ENCODE measurements at regions not wholly inside any gene's neighbourhood (a gene's known extent, or its start where the extent isn't known, plus 50 kb on each side); places are given as distances from the start of the nearest gene placed in this dataset.

GRCh38 chr5:155727512-155728145 is 599.3 kb upstream of the SGCD start:
- DNase-seq: no peak

DNA sequence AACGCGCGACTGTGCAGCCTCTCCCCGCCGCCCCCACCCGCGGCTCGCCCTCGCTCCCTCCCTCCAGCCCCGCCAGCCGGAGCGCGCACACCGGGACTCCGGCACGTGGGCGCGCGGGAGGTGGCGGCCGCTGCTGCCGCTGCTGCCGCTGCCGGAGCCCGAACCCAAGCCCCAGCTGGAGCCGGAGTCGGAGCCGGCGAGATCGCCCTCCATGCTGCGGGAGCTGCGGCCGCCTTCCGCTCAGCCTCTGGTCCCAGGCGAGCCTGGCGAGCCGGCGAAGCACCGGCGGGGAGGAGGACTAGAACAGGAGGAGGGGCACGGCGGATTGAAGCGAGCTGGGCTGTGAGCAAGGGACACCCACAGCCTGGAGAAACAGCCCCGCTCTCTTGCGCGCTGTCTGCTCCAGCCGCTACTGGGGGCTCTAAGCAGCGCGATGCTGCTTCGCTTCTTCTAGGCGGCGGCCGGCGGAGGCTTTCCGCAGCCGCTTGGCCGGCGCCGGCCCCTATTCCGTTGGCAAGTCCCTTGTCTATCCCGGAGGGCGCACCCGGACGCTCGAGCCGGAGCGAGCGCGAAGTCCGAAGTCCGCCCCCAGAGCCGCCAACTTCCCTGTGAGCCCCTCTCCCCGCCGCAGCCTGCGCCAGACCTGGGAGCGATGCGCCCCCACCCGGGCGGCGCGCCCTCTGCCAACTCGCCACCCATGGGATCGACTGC is 598.7 kb upstream of the SGCD start:
- peak; percentile 5 for DNase-seq

DNA sequence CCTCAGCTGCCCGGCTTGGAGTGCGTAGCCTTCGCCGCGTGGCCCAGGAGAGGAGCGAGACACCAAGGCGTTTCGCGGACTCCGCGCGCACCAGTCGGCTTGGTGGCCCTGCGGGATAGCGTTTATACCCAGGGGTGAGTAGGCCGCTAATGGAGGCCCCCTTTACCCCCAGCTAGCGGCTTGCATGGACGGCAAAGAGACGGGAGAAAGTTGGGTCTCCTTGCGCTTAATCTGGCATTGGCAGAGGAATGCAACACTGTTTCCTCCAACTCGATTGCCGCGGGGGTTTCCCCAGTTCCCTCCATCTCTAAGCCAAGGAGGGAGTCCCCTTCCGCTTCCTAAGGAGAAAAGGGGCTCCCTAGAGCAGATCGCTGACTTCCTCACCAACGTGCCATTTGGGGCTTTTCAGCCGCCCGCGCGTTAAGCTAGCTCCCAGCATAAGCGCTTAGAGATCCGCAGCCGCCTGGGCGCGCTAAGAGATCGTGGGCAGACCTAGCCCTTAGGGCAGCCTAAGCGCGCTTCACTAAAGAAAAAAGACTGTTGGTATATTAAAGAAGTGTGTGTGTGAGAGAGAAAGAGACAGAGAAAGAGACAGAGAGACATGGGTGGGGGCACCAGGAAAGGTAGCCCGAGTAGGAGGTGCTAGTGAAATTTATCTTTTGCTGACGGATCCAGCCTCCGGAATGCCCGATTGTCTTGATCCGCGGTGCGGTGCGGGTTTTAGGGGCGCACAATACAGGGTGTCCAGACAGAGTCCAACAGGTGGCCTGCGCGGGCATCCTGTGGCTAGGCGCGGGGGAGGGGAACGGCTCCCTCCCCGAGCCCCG is 597.9 kb upstream of the SGCD start:
- DNase-seq: peak; percentile 11

GRCh38 chr5:155729684-155730059 is 597.3 kb upstream of the SGCD start:
- DNase-seq: no peak

DNA sequence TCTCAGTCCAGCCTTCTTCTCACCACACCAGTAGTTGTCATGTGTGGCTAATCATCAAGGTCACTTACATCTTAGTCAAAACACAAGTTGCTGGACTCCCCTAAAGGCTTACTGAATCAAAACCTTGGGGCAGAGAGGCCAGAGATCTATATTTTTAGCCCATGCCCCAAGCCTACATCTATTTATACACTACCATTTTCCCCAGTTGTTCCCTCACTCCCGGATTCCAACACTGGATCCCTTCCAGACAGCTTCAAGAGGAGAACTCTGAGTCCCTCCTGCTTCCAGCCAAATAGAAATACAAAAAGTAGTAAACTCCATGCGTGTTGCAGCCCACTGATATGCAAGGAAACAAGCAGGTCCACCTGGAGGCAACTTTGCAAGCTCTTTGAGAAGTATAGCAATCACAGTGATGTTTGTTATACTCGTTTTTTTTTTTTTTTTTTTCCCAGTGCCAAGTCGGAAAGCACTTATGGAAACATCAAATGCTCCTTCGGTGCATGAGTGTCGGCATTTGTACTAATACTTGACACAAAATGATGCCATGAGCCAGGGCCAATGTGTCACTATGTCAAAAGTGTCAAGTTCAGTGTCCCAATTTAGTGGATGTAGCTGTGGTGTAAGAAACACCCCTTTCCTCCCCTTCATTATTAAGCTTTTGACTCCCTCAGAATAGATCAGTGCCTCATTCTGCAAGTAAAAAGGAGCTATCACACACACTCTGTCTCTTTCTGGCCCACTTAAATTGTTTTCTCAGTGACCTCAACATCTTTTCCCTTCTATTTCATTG is 594.2 kb upstream of the SGCD start:
- no peak for DNase-seq

DNA sequence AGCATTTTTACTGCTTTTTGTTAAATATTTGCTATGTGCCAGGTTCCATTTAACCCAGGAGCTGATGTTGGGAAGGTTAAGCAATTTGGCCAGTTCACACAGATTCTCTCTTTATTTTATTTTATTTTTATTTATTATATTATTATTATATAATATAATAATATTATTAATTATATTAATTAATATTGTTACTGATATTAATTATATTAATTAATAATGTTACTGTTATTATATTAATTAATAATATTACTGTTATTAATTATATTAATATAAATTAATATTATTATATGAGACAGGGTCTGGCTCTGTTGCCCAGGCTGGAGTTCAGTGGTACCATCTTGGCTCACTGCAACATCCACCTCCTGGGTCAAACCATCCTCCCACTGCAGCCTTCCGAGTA is 593.0 kb upstream of the SGCD start:
- DNase-seq: no peak

GRCh38 chr5:155735388-155735787 is 591.6 kb upstream of the SGCD start:
- no peak for DNase-seq

DNA sequence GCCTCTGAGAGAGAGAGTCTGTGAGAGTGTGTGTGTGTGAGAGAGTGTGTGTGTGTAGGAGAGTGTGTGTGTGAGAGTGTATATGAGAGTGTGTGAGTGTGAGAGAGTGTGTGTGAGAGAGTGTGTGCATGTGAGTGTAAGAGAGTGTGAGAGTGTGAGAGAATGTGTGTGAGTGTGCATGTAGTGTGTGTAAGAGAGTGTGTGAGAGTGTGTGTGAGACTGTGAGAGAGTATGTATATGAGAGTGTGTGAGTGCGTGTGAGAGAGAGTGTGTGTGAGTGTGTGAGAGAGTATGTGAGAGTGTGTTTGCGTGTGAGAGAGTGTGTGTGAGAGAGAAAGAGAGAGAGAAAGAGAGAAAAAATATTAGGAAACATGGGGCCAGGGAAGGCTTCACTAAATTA is 588.3 kb upstream of the SGCD start:
- no peak for DNase-seq

GRCh38 chr5:155746367-155747038 is 580.5 kb upstream of the SGCD start:
- DNase-seq: no peak

- DNase-seq: no peak
Observed at GRCh38 chr5:155750101-155750500, 576.9 kb upstream of the SGCD start.

- no peak for DNase-seq
Observed at GRCh38 chr5:155750571-155750970, 576.4 kb upstream of the SGCD start.

- DNase-seq: no peak
Observed at GRCh38 chr5:155753943-155754581, 572.9 kb upstream of the SGCD start.

GRCh38 chr5:155759252-155759651 is 567.7 kb upstream of the SGCD start:
- DNase-seq: no peak

DNA sequence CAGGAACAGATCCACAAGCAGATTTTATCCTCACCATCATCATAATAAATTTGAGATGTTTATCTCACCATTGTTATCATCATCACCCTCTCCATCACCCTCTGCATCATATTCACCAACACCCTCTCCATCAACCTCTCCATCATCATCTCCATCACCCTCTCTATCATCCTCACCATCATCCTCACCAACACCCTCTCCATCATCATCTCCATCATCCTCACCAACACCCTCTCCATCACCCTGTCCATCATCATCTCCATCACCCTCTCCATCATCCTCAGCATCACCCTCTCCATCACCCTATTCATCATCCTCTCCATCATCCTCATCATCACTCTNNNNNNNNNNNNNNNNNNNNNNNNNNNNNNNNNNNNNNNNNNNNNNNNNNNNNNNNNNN is 567.0 kb upstream of the SGCD start:
- no peak for DNase-seq

DNA sequence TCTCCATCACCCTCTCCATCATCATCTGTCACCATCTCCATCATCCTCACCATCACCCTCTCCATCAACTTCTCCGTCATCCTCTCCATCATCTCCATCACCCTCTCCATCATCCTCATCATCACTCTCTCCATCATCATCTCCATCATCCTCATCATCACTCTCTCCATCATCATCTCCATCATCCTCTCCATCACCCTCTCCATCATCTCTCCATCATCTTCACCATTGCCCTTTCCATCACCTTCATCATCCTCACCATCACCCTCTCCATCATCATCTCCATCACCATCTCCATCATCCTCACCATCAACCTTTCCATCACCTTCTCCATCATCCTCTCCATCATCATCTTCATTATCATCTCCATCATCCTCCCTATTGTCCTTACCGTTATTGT is 565.5 kb upstream of the SGCD start:
- no peak for DNase-seq

- DNase-seq: no peak
Observed at GRCh38 chr5:155765715-155766114, 561.2 kb upstream of the SGCD start.

GRCh38 chr5:155767470-155767869 is 559.5 kb upstream of the SGCD start:
- DNase-seq: peak; percentile 33

GRCh38 chr5:155768332-155768731 is 558.6 kb upstream of the SGCD start:
- peak; percentile 20 for DNase-seq

DNA sequence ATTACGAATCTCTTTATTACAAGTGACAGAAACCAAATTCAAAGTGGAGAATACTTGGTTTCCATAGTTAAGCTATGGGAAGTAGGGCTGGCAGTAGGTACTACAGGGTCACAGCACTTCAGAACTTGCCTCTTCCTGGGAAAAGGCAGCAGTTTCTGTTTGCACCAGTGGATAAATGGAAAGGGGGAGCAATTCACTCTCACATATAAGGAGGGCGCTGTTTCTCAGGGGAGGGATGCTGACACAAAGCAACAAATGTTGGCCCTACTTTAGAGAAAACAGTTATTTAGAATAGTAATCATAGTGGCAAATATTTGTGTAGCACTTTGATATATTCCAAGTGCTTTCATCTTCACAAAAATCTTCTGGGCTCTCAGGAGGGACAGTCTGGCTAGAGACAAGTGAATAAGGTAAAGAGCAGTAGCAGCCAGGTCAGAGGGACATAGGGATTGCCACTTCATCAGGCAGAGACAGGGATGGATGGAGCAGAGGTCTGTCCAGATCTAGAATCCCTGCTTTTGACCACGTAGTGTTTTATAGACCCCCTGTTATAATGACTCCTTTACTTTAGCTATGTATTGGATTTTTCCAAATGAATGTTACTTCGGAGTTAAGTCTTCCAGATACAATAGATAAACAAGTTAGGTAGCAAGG is 554.8 kb upstream of the SGCD start:
- DNase-seq: no peak

- DNase-seq: peak; percentile 49
Observed at GRCh38 chr5:155773680-155774079, 553.3 kb upstream of the SGCD start.

DNA sequence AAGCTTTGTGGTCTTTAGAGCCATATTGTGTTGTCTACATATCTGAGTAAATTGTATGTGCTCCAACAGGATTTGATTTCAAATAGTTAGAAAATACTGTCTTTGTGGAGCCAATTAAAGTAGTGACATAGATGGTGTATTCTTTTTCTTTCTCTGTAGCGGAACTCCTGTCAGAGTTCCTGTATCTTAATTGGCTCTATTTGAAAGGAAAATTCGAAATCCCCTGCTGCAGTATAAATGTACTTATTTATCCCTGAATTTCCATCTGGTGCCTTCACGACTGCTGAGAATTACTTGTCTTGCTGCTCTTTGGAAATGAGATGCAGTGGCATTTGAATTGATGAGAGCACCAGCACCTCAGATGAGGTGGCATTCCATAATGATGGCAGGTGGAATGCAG is 546.7 kb upstream of the SGCD start:
- no peak for DNase-seq

DNA sequence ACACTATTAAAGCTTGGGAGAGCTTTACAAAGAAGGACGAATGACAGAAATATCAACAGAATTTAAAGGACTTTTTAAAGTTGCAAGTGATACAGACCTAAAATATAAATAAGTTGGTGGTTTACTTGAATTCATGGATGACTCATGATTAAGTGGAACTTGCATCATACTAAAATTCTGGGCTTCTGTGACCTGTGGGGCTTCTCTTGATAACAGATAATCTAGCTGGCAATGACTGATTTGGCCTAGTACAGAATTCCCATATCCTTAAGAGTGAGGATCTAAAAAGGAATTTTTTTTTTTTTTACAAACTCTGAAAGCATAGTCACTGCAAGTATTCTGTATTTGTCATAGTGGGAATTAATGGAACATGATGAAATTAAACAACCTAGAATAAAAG is 543.7 kb upstream of the SGCD start:
- DNase-seq: no peak
